D721Med (cell line): ENCODE measurements at regions not wholly inside any gene's neighbourhood (a gene's known extent, or its start where the extent isn't known, plus 50 kb on each side); places are given as distances from the start of the nearest gene placed in this dataset.

Source experiments
- DNase-seq: peaks from one replicate; pipeline ENCODE4 v3.0.0; 2011; ENCODE audit warnings: low spot score; ENCODE audit not compliant: insufficient read length
- FAIRE-seq: peaks from 2 replicates; lab custom pipeline; 2011; peaks lifted over from hg19 to GRCh38; lab: Jason Lieb, UNC
- TF ChIP-seq, protein P1 (sequence below): IDR thresholded peaks from 2 replicates; pipeline ENCODE4 v1.5.1; 2012; ENCODE audit warnings: mild to moderate bottlenecking, control low read depth; ENCODE audit not compliant: insufficient read depth; ENCODE audit errors: missing control alignments

DNA sequence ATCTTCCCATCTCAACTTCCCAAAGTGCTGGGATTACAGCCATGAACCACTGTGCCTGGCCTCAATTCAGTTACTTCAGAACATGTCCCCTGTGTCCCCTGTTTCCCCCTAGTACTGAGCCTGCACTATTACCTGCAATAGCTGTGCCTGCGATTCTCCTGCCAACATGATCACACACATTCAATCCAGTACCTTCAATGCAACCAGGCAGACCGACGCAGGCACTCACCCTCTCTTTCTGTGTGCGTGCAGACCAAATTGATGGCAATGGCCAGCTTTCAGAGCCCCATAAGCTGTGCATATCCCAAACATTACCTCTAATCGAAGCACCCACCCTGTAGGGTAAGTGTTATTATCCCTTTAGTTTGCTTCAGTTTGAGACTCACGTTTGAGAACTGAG is 73.0 kb upstream of the EPHB3 start:
- no peak for FAIRE-seq
- TF ChIP-seq, protein P1, sequence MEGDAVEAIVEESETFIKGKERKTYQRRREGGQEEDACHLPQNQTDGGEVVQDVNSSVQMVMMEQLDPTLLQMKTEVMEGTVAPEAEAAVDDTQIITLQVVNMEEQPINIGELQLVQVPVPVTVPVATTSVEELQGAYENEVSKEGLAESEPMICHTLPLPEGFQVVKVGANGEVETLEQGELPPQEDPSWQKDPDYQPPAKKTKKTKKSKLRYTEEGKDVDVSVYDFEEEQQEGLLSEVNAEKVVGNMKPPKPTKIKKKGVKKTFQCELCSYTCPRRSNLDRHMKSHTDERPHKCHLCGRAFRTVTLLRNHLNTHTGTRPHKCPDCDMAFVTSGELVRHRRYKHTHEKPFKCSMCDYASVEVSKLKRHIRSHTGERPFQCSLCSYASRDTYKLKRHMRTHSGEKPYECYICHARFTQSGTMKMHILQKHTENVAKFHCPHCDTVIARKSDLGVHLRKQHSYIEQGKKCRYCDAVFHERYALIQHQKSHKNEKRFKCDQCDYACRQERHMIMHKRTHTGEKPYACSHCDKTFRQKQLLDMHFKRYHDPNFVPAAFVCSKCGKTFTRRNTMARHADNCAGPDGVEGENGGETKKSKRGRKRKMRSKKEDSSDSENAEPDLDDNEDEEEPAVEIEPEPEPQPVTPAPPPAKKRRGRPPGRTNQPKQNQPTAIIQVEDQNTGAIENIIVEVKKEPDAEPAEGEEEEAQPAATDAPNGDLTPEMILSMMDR = no peak
- DNase-seq = no peak

DNA sequence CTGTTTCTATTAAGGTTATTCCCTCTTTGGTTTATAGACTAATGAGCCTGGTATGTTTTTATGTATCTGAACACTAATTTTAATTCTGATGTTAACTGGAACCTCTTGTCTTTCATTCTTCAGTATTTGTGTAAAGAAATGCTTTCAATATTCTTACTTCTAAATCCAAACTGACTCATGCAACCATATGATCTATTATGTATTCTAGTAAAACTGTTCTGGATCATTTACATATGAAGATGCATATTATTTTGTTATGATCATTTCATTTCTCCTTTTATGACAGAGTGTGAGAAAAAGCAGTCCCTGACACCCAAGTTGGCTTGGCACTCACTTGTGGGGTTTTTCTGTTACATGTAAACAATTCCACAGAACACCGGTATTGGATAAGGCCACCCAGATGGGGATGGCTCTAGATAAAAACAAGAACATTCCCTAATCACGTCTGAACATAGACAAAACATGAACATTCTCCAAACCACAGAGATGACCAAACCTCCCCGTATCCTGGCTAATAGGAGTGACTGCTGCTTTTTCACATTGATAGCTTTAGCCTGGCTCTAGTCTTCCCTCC is 72.2 kb upstream of the EPHB3 start:
- FAIRE-seq (no peak), DNase-seq (no peak)
- TF ChIP-seq, protein P1 = no peak

DNA sequence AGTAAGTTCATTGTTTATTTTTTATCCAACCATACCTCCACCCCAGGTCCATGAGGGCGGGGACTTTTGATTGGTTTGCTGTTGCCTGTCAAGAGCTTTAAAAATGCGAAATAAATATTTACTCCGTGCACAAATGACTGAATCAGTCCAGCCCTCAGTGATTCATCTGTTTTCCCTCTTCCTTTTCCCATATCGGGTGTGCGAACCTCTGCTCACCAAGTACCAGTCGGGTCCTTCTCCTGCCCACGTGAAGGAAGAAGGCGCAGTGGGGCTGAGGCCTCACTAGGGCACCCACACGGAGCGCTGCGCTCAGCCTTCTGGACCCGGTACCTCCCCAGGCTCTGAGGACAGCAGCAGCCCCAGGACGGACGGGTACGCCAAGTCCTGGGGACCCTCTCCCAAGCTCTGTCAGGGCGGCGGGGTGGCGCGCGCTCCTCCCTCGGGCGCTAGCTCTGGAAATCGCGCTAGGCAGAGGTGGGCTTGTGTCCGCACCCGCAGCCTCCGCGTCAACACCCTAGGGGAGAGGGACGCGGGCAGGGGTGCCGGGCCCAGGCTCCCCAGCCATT is 70.5 kb upstream of the EPHB3 start:
- no peak for FAIRE-seq
- TF ChIP-seq, protein P1 = no peak
- DNase-seq = no peak

DNA sequence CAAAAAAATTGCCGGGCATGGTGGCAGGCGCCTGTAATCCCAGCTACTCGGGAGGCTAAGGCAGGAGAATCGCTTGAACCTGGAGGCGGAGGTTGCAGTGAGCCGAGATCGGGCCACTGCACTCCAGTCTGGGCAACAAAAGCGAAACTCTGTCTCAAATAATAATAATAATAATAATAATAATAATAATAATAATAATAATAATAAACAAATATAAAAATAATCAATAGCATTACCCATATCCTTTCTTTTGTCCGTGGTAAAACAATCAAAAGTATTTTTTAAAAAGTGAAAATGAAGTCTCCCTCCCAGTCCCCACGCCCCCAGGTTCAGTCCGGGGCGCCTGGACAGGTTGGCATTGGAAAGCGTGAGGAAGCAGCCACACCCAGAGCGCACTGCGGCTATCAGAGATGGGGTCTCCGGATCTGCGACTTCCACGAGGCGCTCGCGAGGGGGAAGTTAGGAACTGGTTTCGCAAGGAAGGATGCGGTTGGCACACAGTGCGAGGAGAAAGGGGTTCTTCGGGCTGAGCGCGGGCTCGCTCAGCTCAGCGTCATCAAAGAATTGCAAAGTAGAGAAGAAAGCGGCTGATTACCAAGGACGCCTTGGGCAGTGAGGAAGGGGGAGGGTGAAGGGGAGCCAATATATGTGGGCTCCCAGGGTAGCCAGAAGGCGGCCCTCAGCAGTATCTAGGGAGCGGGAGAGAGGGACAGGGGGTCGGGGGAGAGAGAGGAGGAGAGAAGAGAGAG is 69.5 kb upstream of the EPHB3 start:
- no peak for FAIRE-seq
- TF ChIP-seq, protein P1 = no peak
- no peak for DNase-seq

DNA sequence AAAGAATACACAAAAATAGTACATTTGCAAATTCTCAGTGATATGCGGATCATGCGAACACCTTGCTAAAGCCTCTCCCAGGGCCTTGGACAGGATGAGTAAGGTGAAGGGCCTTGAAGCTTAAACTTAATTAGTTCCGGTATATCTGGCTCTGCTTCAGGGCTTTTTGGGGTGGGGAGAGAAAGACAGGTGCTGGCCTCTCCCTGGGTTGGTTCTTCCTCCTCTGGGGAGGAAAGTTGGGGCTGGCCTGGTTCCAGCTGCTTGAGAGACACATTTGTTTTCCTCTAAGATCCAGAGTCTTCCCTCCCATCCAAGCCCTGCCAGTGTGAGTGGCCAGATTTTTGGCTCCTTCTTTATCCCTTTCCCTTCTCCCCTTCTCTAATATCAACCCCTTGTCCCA is 64.7 kb upstream of the EPHB3 start:
- TF ChIP-seq, protein P1 = no peak
- no peak for FAIRE-seq
- no peak for DNase-seq

DNA sequence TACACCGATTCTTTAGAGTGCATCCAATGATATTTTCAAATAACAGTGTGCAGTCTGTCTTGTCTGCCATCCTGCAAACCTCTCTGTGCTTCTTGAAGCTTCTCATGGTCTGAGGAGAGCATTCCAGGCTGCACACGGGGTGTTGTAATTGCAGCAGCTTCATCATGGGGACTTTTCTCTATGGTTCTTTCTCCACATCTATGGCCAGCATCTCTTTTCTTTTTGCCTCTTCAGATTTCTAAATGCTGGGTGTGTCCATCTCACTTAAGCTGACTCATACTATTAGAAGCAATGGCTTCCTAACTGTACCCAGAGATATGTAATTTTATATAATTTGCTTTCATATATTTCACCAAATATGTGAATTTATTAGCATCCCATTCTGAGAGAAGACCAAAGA is 63.8 kb upstream of the EPHB3 start:
- FAIRE-seq (no peak), DNase-seq (no peak)
- TF ChIP-seq, protein P1 = no peak
